Endodermal cell (in vitro differentiated cells): ENCODE measurements at regions not wholly inside any gene's neighbourhood (a gene's known extent, or its start where the extent isn't known, plus 50 kb on each side); places are given as distances from the start of the nearest gene placed in this dataset.
"Not testable (repeated sequence)": the region's sequence is repeated elsewhere in the genome, so short reads cannot be mapped to it uniquely, and the experiment has no call there.

Experiments used
- DNase-seq: peaks from one replicate; pipeline ENCODE4 v3.0.0-alpha.2; 2017
- H3K27ac ChIP-seq: 2 replicates; pipeline ENCODE4 v1.5.1; 2013; ENCODE audit warnings: mild to moderate bottlenecking, low read depth, low read length, moderate library complexity
- H3K27me3 ChIP-seq: 2 replicates; pipeline ENCODE4 v1.6.1; 2013; ENCODE audit warnings: mild to moderate bottlenecking, low read length, moderate library complexity; ENCODE audit not compliant: insufficient read depth, control insufficient read depth, poor library complexity, severe bottlenecking
- H3K36me3 ChIP-seq: 2 replicates; pipeline ENCODE4 v1.7.0; 2013; ENCODE audit warnings: mild to moderate bottlenecking, low read length, moderate library complexity; ENCODE audit not compliant: control insufficient read depth, insufficient read depth
- H3K4me1 ChIP-seq: one replicate; pipeline ENCODE4 v1.7.0; 2013; ENCODE audit warnings: low read length; ENCODE audit not compliant: control insufficient read depth, insufficient read depth
- H3K4me3 ChIP-seq: 2 replicates; pipeline ENCODE4 v1.5.1; 2013; ENCODE audit warnings: mild to moderate bottlenecking, low read length, moderate library complexity
- H3K9ac ChIP-seq: 2 replicates; pipeline ENCODE4 v1.6.1; 2013; ENCODE audit warnings: mild to moderate bottlenecking, low read length, moderate library complexity; ENCODE audit not compliant: poor library complexity, severe bottlenecking; ENCODE audit errors: extremely low read depth
- H3K9me3 ChIP-seq: 2 replicates; pipeline ENCODE4 v1.6.1; 2013; ENCODE audit warnings: mild to moderate bottlenecking, low read length, moderate library complexity; ENCODE audit not compliant: control insufficient read depth
- H3K27ac Mint-ChIP-seq: 2 replicates; pipeline ENCODE4 v1.8.0; 2020; ENCODE audit warnings: mixed read lengths
- H3K27me3 Mint-ChIP-seq: 2 replicates; pipeline ENCODE4 v1.8.0; 2021; ENCODE audit warnings: mild to moderate bottlenecking, mixed read lengths; ENCODE audit not compliant: insufficient read depth
- H3K36me3 Mint-ChIP-seq: 2 replicates; pipeline ENCODE4 v1.8.0; 2020; ENCODE audit warnings: low read depth, mixed read lengths
- H3K4me1 Mint-ChIP-seq: 2 replicates; pipeline ENCODE4 v1.8.0; 2020; ENCODE audit warnings: mixed read lengths
- H3K4me3 Mint-ChIP-seq: 2 replicates; pipeline ENCODE4 v1.8.0; 2020; ENCODE audit warnings: mild to moderate bottlenecking, moderate library complexity, mixed read lengths
- H3K9me3 Mint-ChIP-seq: 2 replicates; pipeline ENCODE4 v1.8.0; 2020; ENCODE audit warnings: mild to moderate bottlenecking, mixed read lengths
- CTCF ChIP-seq: fragments of 200-600 bp; sonication (generic); conservative IDR thresholded peaks from 2 replicates; pipeline ENCODE4 v1.5.0; 2021; ENCODE audit warnings: antibody characterized with exemption, mild to moderate bottlenecking
- WGBS, 2 experiments: methylation state at CpG; one replicate each; pipeline versions ENCODE4 v1.1.5 to v1.1.7; 2013; ENCODE audit warnings: missing lambda C conversion rate in 2 of 2, mixed read lengths in 1 of 2; ENCODE audit not compliant: insufficient coverage in 1 of 2, insufficient read length in 1 of 2; 5-methylcytosine and 5-hydroxymethylcytosine counted together

DNA sequence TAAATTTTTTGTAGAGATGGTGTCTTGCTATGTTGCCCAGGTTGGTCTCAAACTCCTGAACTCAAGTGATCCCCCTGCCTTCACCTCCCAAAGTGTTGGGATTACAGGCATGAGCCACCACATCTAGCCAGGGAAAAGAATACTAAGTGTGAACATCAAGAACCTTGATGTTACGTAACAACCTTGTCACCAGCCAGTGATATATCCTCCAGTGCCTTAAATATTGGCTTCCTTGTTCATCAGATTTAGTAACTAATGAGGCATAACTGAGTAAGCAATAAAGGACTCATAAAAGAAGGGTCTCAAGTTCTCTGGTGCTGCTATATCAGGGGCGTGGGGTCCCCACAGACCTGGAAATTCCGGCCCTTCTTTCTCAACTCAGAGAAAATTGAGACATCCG is 60.5 kb upstream of the ENPEP start:
- peaks cover 4% of the 10 kb centered on the region for H3K36me3 ChIP-seq
- H3K4me1 ChIP-seq = no peaks in the 10 kb centered on the region
- Mint-ChIP-seq H3K9me3 (peaks cover 47% of the 10 kb centered on the region), H3K4me3 (no peak overlapping the region), H3K4me1 (peaks cover 21% of the 10 kb centered on the region), H3K36me3 (peaks cover 4% of the 10 kb centered on the region), H3K27ac (no peak overlapping the region), H3K27me3 (peaks cover 18% of the 10 kb centered on the region)
- WGBS, 2 experiments = 93 to 98% methylated on average over 4 of the region's 4 CpGs
- no peak overlapping the region for H3K9ac ChIP-seq
- peaks cover 39% of the 10 kb centered on the region for H3K9me3 ChIP-seq
- DNase-seq = no peak
- TF ChIP-seq CTCF = no peak
- no peaks in the 10 kb centered on the region for H3K27me3 ChIP-seq
- no peak overlapping the region for H3K27ac ChIP-seq
- H3K4me3 ChIP-seq = no peak overlapping the region

GRCh38 chr4:110415041-110415440 is 60.9 kb upstream of the ENPEP start:
- H3K9me3 Mint-ChIP-seq = peaks cover 46% of the 10 kb centered on the region
- Histone ChIP-seq H3K27me3 (no peaks in the 10 kb centered on the region), H3K9ac (no peak overlapping the region), H3K36me3 (peaks cover 4% of the 10 kb centered on the region), H3K4me1 (no peaks in the 10 kb centered on the region), H3K27ac (no peak overlapping the region), H3K9me3 (peaks cover 39% of the 10 kb centered on the region), H3K4me3 (no peak overlapping the region)
- peaks cover 18% of the 10 kb centered on the region for H3K27me3 Mint-ChIP-seq
- no peak for DNase-seq
- peaks cover 21% of the 10 kb centered on the region for H3K4me1 Mint-ChIP-seq
- no peak overlapping the region for H3K27ac Mint-ChIP-seq
- WGBS, 2 experiments = 94% methylated on average over 2 to 3 of the region's 3 CpGs
- no peak overlapping the region for H3K4me3 Mint-ChIP-seq
- H3K36me3 Mint-ChIP-seq = peaks cover 4% of the 10 kb centered on the region
- no peak for TF ChIP-seq CTCF

- Histone ChIP-seq H3K36me3 (peaks cover 4% of the 10 kb centered on the region), H3K4me1 (no peaks in the 10 kb centered on the region), H3K27ac (no peak overlapping the region), H3K27me3 (no peaks in the 10 kb centered on the region), H3K9me3 (peaks cover 39% of the 10 kb centered on the region), H3K4me3 (no peak overlapping the region), H3K9ac (no peak overlapping the region)
- DNase-seq = no peak
- Mint-ChIP-seq H3K4me3 (no peak overlapping the region), H3K9me3 (peaks cover 51% of the 10 kb centered on the region), H3K4me1 (peaks cover 21% of the 10 kb centered on the region), H3K36me3 (peaks cover 4% of the 10 kb centered on the region), H3K27me3 (peaks cover 18% of the 10 kb centered on the region), H3K27ac (no peak overlapping the region)
- 17 to 41% methylated on average over 1 of the region's 1 CpG for WGBS, 2 experiments
- TF ChIP-seq CTCF = no peak
Measured at GRCh38 chr4:110414561-110414920, 61.4 kb upstream of the ENPEP start.

DNA sequence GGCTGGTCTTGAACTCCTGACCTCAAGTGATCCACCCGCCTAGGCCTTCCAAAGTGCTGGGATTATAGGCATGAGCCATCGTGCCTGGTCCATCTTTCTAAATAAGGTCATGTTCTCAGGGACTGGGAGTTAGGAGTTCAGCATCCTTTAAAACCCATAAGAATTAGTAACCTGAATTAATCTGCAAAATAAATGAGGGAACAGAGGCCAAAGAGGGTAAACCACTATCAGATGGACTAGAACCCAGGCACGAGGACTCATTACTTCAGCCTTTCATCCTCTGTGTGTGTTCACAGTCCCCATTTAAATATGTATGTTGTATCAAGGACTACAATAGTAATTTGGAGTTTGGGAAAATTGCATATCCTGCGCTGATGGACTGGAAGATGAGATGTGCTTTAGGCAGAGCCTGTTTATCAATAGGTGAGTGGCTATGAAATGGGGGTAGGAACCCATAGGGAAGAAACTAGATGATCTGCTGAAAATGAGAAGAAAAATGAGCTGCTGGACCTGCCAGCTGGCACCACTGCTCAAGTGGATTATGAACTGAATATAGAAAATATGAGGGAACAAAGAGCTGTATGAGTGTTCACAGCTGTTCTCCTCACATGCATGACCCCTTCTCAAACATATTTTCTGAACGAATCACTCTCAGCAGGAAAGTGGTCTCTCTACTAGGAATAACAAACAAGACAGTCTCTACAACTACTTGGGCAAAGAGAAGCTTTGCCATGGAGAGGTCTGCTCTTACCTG is 62.0 kb upstream of the ENPEP start:
- not testable (repeated sequence) for H3K27ac ChIP-seq, H3K4me1 ChIP-seq, H3K9ac ChIP-seq, H3K36me3 Mint-ChIP-seq, H3K27ac Mint-ChIP-seq, H3K36me3 ChIP-seq, H3K4me3 Mint-ChIP-seq, DNase-seq, H3K27me3 ChIP-seq, H3K4me3 ChIP-seq
- 84 to 85% methylated on average over 4 to 5 of the region's 5 CpGs for WGBS, 2 experiments
- H3K4me1 Mint-ChIP-seq = peaks cover 21% of the 10 kb centered on the region
- peaks cover 51% of the 10 kb centered on the region for H3K9me3 Mint-ChIP-seq
- H3K9me3 ChIP-seq = peaks cover 37% of the 10 kb centered on the region
- H3K27me3 Mint-ChIP-seq = peaks cover 18% of the 10 kb centered on the region
